Immature natural killer cell (primary cell): ENCODE measurements at regions not wholly inside any gene's neighbourhood (a gene's known extent, or its start where the extent isn't known, plus 50 kb on each side); places are given as distances from the start of the nearest gene placed in this dataset.
"Not testable (repeated sequence)": the region's sequence is repeated elsewhere in the genome, so short reads cannot be mapped to it uniquely, and the experiment has no call there.

Source experiments
- DNase-seq, 3 donors: peaks; one replicate each; pipeline ENCODE4 v3.0.0; 2022; ENCODE audit warnings: mixed read lengths in 1 of 3
- H3K27ac Mint-ChIP-seq, 6 donors: one replicate each; pipeline ENCODE4 v1.8.0; 2020; ENCODE audit warnings: mixed read lengths in 6 of 6, mild to moderate bottlenecking in 5 of 6, inconsistent platforms in 4 of 6, moderate library complexity in 3 of 6
- H3K27me3 Mint-ChIP-seq, 3 donors: one replicate each; pipeline ENCODE4 v1.8.0; 2020 to 2021; ENCODE audit warnings: low read depth in 3 of 3, mild to moderate bottlenecking in 3 of 3, mixed read lengths in 3 of 3, moderate library complexity in 3 of 3, inconsistent platforms in 1 of 3
- H3K36me3 Mint-ChIP-seq, 3 donors: one replicate each; pipeline ENCODE4 v1.8.0; 2020; ENCODE audit warnings: mixed read lengths in 3 of 3, inconsistent platforms in 2 of 3, mild to moderate bottlenecking in 2 of 3
- H3K4me1 Mint-ChIP-seq, 2 donors: one replicate each; pipeline ENCODE4 v1.8.0; 2020; ENCODE audit warnings: inconsistent platforms in 2 of 2, mild to moderate bottlenecking in 2 of 2, mixed read lengths in 2 of 2, moderate library complexity in 1 of 2
- H3K4me3 Mint-ChIP-seq, 5 donors: one replicate each; pipeline ENCODE4 v1.8.0; 2020; ENCODE audit warnings: mild to moderate bottlenecking in 5 of 5, mixed read lengths in 5 of 5, inconsistent platforms in 3 of 5, moderate library complexity in 3 of 5
- H3K9me3 Mint-ChIP-seq, 6 donors: one replicate each; pipeline ENCODE4 v1.8.0; 2020; ENCODE audit warnings: mild to moderate bottlenecking in 6 of 6, mixed read lengths in 6 of 6, inconsistent platforms in 4 of 6, moderate library complexity in 3 of 6

DNA sequence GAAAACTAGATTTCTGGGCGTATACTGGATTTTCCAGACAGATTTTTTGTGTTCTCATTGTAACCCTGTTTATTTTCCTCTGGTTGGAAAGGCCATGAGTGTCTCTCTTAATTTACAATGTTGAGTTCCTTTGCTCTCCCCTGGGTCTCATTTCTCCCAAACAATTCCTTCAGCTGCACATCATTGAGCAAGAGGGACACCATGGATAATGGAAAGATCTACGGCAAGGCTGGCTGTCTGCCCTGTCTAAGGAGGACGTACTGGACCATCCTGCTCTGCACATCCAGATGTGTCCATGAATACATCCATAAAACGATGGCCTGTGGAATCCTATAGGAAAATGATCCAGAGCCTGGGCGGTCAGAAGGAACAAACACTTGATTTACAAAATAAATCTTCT is 258.1 kb upstream of the MCTP2 start:
- Mint-ChIP-seq H3K4me3 (no peak overlapping the region), H3K4me1 (no peaks in the 10 kb centered on the region), H3K36me3 (no peaks in the 10 kb centered on the region)

DNA sequence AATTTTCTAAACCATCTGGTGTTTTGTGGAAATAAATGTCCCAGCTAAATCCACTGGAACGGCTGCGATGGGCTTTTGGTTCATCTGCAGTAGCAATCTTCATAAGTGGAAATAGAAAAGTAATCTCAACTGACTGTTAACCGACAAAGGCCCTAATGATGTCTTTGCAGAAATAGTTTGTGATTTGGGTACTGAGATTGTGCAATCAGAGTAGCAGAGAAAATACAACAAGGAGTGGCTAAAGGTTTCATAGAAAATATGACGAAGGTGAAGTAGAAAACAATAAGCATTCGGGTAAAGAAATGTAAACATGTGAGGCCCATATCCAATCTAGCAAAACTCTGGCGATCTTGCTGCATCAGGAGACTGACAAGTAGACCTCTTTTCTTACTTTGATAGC is 262.6 kb upstream of the MCTP2 start:
- no peak overlapping the region for H3K27ac Mint-ChIP-seq
- H3K9me3 Mint-ChIP-seq, result no peaks in the 10 kb centered on the region
- DNase-seq, result no peak

More for the DNA sequence above, 258.1 kb upstream of the MCTP2 start:
- H3K27me3 Mint-ChIP-seq, result peaks cover 6 to 7% (median 7%) of the 10 kb centered on the region in 3 donors
- no peak overlapping the region for H3K27ac Mint-ChIP-seq
- H3K9me3 Mint-ChIP-seq, result no peaks in the 10 kb centered on the region
- DNase-seq, result no peak

DNA sequence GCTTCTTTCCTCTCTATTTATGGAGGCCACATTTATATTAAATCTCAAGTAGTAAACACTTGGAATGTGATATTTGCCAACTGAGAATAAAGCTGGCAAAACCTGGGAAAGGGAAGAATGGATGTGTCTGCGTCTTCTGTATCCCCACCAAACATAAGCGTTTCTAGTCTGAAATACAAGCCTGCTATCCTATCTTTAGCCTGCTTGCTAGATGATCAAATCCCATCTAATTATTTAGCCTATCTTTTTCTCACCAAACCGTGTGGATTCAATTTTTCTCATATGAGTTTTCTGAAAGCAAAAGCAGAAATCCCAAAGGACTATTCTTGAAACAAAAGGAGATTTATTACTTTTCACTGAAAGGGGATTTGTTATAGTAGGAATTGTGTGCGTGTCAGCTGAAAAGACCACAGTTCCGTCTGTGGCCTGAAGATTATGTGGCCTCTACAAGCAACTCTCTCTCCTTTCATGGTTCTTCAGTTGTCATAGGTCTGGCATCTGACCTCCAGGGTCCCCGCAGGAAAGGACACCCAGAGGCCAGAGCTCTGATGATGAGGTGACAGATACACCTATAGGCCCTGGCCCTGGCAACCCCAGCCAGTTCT is 266.0 kb upstream of the MCTP2 start:
- H3K36me3 Mint-ChIP-seq, result no peaks in the 10 kb centered on the region
- no peak overlapping the region for H3K4me3 Mint-ChIP-seq
- H3K27ac Mint-ChIP-seq, result no peak overlapping the region
- DNase-seq, result no peak
- H3K27me3 Mint-ChIP-seq, result peaks cover 0 to 11% (median 5%) of the 10 kb centered on the region in 3 donors
- no peaks in the 10 kb centered on the region for H3K4me1 Mint-ChIP-seq
- H3K9me3 Mint-ChIP-seq, result peaks cover 0 to 3% (median 0%) of the 10 kb centered on the region in 6 donors

More for the DNA sequence above, 262.6 kb upstream of the MCTP2 start:
- H3K4me1 Mint-ChIP-seq, result no peaks in the 10 kb centered on the region
- no peaks in the 10 kb centered on the region for H3K36me3 Mint-ChIP-seq
- no peak overlapping the region for H3K4me3 Mint-ChIP-seq
- H3K27me3 Mint-ChIP-seq, result peaks cover 2 to 5% (median 5%) of the 10 kb centered on the region in 3 donors

DNA sequence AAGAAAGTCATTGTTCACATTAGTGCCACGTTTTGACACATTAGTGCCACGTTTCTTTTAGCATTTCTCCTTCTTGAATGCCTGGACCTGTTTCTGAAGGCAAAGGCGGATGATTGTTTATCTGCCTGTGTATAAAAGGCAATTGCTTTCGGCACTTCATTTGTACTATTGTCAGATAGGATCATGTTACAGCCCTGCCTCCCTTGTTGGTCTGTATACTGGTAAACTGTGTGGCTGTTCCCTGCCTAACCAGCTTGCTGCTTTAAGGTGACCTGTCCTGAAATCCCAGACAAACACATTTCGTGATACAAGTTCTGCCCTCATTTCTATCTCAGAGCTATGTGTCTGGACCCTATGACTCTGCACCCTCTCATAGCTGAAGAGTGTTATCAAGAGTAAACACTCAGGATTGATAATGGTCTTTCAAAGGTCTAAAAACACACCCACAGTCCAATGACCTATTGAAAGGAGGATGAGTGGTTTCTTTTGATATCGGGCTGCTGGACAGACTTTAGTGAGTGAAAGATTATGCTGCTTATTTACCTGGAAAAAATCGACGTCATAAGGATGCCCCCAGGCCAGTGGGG is 276.3 kb upstream of the MCTP2 start:
- no peak overlapping the region for H3K27ac Mint-ChIP-seq
- peaks cover 4 to 14% (median 7%) of the 10 kb centered on the region in 3 donors for H3K27me3 Mint-ChIP-seq
- peaks cover 0 to 4% (median 3%) of the 10 kb centered on the region in 3 donors for H3K36me3 Mint-ChIP-seq
- DNase-seq, result no peak
- no peak overlapping the region for H3K4me3 Mint-ChIP-seq
- H3K9me3 Mint-ChIP-seq, result peaks cover 1 to 4% (median 3%) of the 10 kb centered on the region in 6 donors
- no peaks in the 10 kb centered on the region for H3K4me1 Mint-ChIP-seq

DNA sequence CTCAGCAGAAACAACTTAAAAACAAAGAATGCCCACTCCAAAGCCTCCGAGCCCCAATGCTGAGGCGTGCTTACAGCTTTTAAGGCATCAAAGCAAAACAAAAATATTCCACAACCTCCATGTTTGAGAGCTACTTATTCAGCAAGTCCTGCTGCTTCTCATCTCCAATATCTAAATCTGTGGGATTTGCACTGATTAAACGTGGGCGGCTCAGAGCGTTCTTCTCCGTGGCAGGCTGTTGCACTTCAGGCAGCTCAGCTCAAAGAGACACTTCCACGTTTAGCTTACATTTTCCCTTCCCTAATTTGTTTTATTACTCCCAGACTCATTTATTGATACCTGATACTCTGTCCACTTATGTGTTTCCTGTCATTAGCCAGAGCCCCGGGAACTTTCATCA is 282.6 kb upstream of the MCTP2 start:
- Mint-ChIP-seq H3K27ac (no peak overlapping the region), H3K36me3 (peaks cover 0 to 4% (median 0%) of the 10 kb centered on the region in 3 donors), H3K4me1 (no peaks in the 10 kb centered on the region), H3K4me3 (no peak overlapping the region), H3K27me3 (peaks cover 2 to 9% (median 2%) of the 10 kb centered on the region in 3 donors), H3K9me3 (peaks cover 0 to 1% (median 0%) of the 10 kb centered on the region in 6 donors)
- no peak for DNase-seq

DNA sequence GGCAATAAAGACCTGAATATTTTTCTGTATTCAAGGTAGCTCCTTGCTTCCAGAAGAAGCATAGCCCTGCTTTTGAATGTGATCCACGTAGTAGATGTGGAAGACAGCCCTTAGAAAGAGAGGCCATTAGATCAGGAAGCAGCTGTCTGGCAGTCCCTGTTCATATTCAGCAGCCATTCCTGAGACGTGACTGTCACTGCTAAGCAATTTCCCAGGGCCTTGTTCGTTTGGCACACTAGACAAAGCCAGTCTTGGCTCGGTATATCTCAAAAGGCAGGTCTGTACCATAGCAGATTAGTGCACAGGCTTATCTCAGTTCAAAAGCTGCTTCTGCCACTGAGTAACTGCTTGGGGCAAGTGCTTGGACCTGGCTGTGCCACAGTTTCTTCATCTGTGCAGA is 287.8 kb upstream of the MCTP2 start:
- H3K36me3 Mint-ChIP-seq, result no peaks in the 10 kb centered on the region
- peaks cover 0 to 7% (median 6%) of the 10 kb centered on the region in 3 donors for H3K27me3 Mint-ChIP-seq
- DNase-seq, result no peak
- H3K9me3 Mint-ChIP-seq, result no peaks in the 10 kb centered on the region
- H3K27ac Mint-ChIP-seq, result no peak overlapping the region
- H3K4me1 Mint-ChIP-seq, result no peaks in the 10 kb centered on the region
- H3K4me3 Mint-ChIP-seq, result no peak overlapping the region

DNA sequence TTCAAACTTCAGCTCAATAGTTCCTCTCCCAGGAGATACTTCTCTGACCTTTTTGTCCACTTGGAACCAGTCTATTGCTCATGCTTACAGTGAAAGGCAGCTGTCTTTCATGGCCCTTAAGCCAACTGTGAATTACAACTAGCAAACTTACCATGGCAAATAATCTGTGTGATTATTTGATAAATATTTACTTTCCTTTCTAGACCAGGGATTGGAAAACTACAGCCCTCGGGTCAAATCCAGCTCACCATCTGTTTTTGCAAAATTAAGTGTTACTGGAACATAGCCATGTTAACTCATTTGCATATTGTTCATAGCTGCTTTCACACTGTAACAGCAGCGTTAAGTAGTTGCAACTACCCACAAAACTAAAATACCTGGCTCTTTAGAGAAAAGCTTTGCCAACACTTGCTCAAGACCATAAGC is 289.1 kb upstream of the MCTP2 start:
- no peak for DNase-seq
- Mint-ChIP-seq H3K4me3 (no peak overlapping the region), H3K9me3 (no peaks in the 10 kb centered on the region), H3K27me3 (peaks cover 0 to 8% (median 7%) of the 10 kb centered on the region in 3 donors), H3K27ac (no peak overlapping the region), H3K36me3 (no peaks in the 10 kb centered on the region), H3K4me1 (no peaks in the 10 kb centered on the region)

DNA sequence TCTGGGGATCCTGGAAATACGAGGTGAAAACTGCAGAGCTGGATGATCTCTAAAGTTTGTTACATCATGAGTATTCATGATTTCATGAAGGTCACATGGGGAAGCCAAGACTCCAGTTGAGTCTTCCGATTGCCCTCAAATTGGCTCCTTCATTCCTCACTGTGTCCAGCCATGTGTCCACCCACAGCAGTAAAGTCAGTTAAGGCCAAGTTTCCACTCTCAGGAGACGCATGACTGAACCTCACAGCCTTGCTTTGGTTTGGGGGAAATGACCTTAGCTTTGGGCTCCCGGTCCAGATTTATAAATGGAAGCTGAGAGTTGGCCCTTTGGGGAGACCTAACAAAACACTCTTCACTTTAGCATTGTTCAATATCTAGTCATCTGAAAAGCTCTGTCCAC is 289.7 kb upstream of the MCTP2 start:
- H3K27me3 Mint-ChIP-seq, result peaks cover 0 to 9% (median 7%) of the 10 kb centered on the region in 3 donors
- H3K4me1 Mint-ChIP-seq, result no peaks in the 10 kb centered on the region
- no peak overlapping the region for H3K27ac Mint-ChIP-seq
- DNase-seq, result no peak
- no peak overlapping the region for H3K4me3 Mint-ChIP-seq
- H3K9me3 Mint-ChIP-seq, result no peaks in the 10 kb centered on the region
- H3K36me3 Mint-ChIP-seq, result no peaks in the 10 kb centered on the region

DNA sequence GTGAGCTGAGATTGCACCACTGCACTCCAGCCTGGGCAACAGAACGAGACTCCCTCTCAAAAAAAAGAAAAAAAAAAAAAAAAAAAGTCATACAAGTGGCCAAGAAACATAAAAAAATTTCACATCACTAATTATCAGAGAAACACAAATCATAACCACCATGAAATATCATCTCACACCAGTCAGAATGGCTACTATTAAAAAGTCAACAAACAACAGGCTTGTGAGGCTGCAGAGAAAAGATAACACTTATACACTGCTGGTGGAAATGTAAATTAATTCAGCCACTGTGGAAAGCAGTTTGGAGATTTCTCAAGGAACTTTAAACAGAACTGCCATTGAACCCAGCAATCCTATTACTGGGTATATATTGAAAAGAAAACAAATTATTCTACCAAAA is 291.1 kb upstream of the MCTP2 start:
- DNase-seq, result no peak
- H3K27ac Mint-ChIP-seq, result no peak overlapping the region
- H3K4me3 Mint-ChIP-seq, result no peak overlapping the region

DNA sequence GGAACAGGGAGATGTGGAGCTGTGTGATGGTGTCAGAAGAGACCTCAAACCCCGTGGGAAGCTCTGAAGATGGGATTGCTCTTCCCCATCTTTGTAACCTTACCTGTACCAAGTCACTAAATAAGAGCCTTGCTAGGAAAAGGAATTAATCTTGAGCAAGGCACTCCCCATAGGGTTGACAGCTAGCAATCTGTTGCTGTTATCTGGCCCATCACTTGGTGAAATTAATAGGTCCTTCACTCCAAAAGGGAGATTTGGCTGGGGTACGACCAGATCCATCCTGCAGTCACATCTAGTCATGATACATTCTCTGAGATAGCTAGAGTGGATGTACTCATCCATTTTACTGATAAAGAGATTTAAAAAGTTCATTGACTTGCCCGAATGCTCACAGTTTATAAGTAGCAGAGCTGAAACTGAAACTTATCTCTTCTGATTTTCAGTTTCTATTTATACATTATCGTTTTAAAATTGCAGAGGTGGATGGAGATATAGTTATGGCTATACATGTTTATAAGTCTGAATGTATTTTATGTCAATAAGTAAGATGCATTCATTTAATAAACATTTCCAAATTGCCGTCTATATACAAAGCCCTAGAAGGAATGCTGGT is 299.1 kb upstream of the MCTP2 start:
- Mint-ChIP-seq H3K27ac (peak overlapping the region in 4 of 6 donors; percentile 4 to 44 (median 26)), H3K36me3 (peaks cover 0 to 13% (median 0%) of the 10 kb centered on the region in 3 donors), H3K9me3 (no peaks in the 10 kb centered on the region), H3K4me3 (peak overlapping the region; percentile 19 to 84 (median 54)), H3K27me3 (peaks cover 2 to 3% (median 2%) of the 10 kb centered on the region in 3 donors), H3K4me1 (peaks cover 12 to 16% of the 10 kb centered on the region in 2 donors)
- DNase-seq, result peak in 1 of 3 donors; percentile 2

More for the DNA sequence above, 291.1 kb upstream of the MCTP2 start:
- Mint-ChIP-seq H3K27me3 (peaks cover 0 to 7% (median 4%) of the 10 kb centered on the region in 3 donors), H3K36me3 (no peaks in the 10 kb centered on the region), H3K4me1 (no peaks in the 10 kb centered on the region), H3K9me3 (no peaks in the 10 kb centered on the region)

DNA sequence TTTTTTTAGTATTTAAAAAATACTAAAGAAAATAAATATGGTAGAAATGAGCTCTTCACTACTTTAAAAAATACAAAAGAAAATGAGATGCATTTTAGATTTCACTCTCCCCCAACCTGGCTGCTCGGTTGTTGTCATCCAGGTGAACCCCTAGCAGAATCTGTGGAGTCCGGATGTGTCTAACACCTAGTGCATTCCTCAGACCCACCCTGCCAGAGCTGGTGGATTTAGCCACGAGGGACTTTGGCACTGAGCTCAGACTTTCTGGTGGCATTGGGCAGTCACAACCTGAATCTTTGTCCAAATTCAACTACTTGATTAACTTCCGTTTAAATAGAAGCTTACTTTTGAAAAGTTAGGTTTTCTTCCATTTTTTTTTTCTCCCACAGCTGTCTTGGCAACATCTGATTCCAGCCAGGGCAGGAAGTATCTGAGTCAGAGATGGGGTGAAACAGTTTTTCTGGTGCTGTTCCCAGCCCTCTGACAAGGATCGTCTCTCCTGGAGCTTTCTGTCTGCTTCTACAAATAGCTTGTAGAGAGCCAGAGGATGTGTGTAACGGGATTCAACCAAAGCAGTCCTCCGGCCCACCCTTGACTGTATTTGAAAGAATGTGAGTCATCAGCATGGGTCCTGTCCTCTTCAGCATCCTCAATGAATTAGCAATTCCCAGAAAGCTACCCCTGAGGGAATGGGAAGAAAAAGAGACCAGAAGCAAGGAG is 301.8 kb upstream of the MCTP2 start:
- Mint-ChIP-seq H3K4me1 (peaks cover 12 to 16% of the 10 kb centered on the region in 2 donors), H3K9me3 (no peaks in the 10 kb centered on the region), H3K36me3 (peaks cover 0 to 13% (median 0%) of the 10 kb centered on the region in 3 donors), H3K4me3 (no peak overlapping the region), H3K27me3 (peaks cover 3 to 5% (median 3%) of the 10 kb centered on the region in 3 donors), H3K27ac (no peak overlapping the region)
- DNase-seq, result no peak

DNA sequence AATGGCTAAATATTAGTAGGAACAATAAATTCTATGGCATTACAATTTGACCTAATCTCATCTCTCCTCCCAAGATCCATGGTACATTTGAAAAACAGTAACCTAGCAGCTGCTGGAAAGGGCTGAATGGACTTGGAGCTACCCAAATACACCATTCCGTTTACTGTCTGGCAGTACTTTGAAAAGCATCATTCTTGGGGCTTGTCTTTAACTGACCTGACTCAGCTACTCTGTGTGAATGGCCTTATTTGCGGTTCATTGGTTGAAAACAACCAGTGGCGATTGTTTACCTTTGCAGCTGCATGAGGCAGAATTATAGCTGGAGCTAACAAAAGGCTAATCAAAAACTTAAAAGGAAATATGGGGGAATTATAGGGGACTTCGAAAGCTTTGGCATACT is 311.2 kb upstream of the MCTP2 start:
- Mint-ChIP-seq H3K4me1 (no peaks in the 10 kb centered on the region), H3K9me3 (peaks cover 0 to 13% (median 4%) of the 10 kb centered on the region in 6 donors), H3K27ac (no peak overlapping the region), H3K4me3 (no peak overlapping the region), H3K27me3 (peaks cover 0 to 18% (median 4%) of the 10 kb centered on the region in 3 donors), H3K36me3 (peaks cover 0 to 6% (median 0%) of the 10 kb centered on the region in 3 donors)
- DNase-seq, result no peak

DNA sequence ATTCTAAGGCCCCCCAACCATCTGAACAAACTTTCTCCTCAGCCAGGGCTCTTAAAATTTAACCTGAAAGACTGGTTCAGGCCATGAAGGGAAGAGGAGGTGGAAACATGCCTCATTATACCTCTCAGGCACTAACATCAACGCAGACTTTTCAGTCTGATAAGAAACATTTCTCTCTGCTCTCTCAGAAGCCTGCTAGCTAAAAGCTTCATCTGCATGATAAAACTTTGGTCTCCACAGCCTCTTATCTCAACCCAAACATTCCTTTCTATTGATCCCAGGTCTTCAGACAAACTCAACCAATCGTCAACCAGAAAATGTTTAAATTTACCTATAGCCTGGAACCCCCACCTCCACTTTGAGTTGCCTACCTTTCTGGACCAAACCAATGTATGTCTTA is 312.6 kb upstream of the MCTP2 start:
- DNase-seq, H3K27ac Mint-ChIP-seq, H3K4me1 Mint-ChIP-seq, H3K4me3 Mint-ChIP-seq, H3K36me3 Mint-ChIP-seq: not testable (repeated sequence)
- Mint-ChIP-seq H3K9me3 (peaks cover 0 to 13% (median 4%) of the 10 kb centered on the region in 6 donors), H3K27me3 (peaks cover 0 to 18% (median 7%) of the 10 kb centered on the region in 3 donors)

DNA sequence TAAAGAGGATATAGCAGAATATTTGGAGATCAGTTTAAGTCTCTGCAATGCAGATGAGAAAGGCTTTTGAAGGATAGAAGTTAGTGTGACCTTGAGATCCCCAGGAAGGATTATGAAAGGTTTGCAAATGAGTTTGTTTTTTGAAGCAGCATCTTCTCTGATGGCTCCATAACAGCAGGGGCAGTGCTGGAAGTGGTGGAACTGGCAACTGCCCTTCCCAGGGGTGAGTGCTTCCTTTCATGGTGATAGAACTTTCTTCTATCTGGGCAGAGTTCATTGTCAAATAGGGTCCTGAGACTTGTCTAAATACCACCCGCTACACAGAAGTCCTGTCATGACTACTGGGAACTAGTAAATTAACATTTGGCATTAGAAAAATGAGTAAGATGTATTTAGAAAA is 314.2 kb upstream of the MCTP2 start:
- Mint-ChIP-seq H3K27ac (no peak overlapping the region), H3K36me3 (peaks cover 0 to 2% (median 0%) of the 10 kb centered on the region in 3 donors), H3K4me3 (no peak overlapping the region), H3K4me1 (no peaks in the 10 kb centered on the region), H3K9me3 (peaks cover 1 to 7% (median 3%) of the 10 kb centered on the region in 6 donors), H3K27me3 (peaks cover 0 to 13% (median 7%) of the 10 kb centered on the region in 3 donors)
- no peak for DNase-seq
